HepG2 (cell line): ENCODE measurements at regions not wholly inside any gene's neighbourhood (a gene's known extent, or its start where the extent isn't known, plus 50 kb on each side); places are given as distances from the start of the nearest gene placed in this dataset.

Experiments
- ATAC-seq: fragments of 200-7000 bp; cut with Tn5 transposase; 3 replicates; pipeline ENCODE4 v1.9.1; 2020; ENCODE audit warnings: mild to moderate bottlenecking, moderate library complexity
- BruUV-seq: library from RNA; stranded (reverse); fragments of 400-500 nt; replicated peaks from 2 replicates; lab custom pipeline; 2021; lab: Mats Ljungman, UMichigan
- CTCF ChIA-PET: fragments of 300-600 bp; formaldehyde crosslinking; extraction: SDS; loops from one replicate; lab custom pipeline; 2021; ENCODE audit warnings: low total read pairs, inconsistent platforms, low intra/inter-chr PET ratio; lab: Yijun Ruan, JAX
- POLR2A ChIA-PET: fragments of 350-600 bp; sonication (Branson Sonifier 250); formaldehyde crosslinking; loops from one replicate; lab custom pipeline; 2020; ENCODE audit warnings: antibody characterized with exemption, inconsistent platforms; lab: Yijun Ruan, JAX
- DNase-seq: peaks from one replicate; pipeline ENCODE4 v3.0.0-alpha.2; 2015; ENCODE audit warnings: low spot score
- FAIRE-seq: peaks from 3 replicates; lab custom pipeline; 2011; peaks lifted over from hg19 to GRCh38; lab: Jason Lieb, UNC
- H2AFZ ChIP-seq: one replicate; pipeline ENCODE4 v1.6.1; 2011; ENCODE audit warnings: low read length, inconsistent platforms
- H3K27ac ChIP-seq: fragments of 300-600 bp; 3 replicates; pipeline ENCODE4 v1.8.0; 2011; ENCODE audit warnings: mixed run types, mild to moderate bottlenecking, mixed read lengths, low read length, inconsistent platforms; ENCODE audit not compliant: insufficient read depth; ENCODE audit errors: extremely low read length
- H3K27me3 ChIP-seq, 2 experiments: fragments of 200-600 bp in 1 of 2; 2 replicates in 1 of 2; 3 replicates in 1 of 2; pipeline versions ENCODE4 v1.6.0 to v1.8.0; 2011; ENCODE audit warnings: low read length in 2 of 2, mild to moderate bottlenecking in 2 of 2, moderate library complexity in 2 of 2, inconsistent platforms in 1 of 2; ENCODE audit not compliant: insufficient read depth in 2 of 2, control insufficient read depth in 1 of 2
- H3K36me3 ChIP-seq, 2 experiments: fragments of 200-600 bp in 1 of 2; replicated peaks in 1 of 2; 2 replicates in 1 of 2; 3 replicates in 1 of 2; pipeline versions ENCODE4 v1.5.1 to v1.8.0; 2011; ENCODE audit warnings: low read length in 2 of 2, inconsistent platforms in 1 of 2; ENCODE audit not compliant: insufficient read depth in 2 of 2, control insufficient read depth in 1 of 2
- H3K4me1 ChIP-seq: 2 replicates; pipeline ENCODE4 v1.5.1; 2012; ENCODE audit warnings: low read length, inconsistent platforms; ENCODE audit not compliant: insufficient read depth
- H3K4me2 ChIP-seq: 2 replicates; pipeline ENCODE4 v1.6.0; 2011; ENCODE audit warnings: low read depth, low read length, inconsistent platforms
- H3K4me3 ChIP-seq, 3 experiments: fragments of 200-600 bp in 1 of 3; sonication (generic), shearing (Covaris generic) in 1 of 3; replicated peaks in 1 of 3; 2 replicates each; pipeline ENCODE4 v1.5.1; 2011 to 2016; ENCODE audit warnings: low read length in 3 of 3, inconsistent platforms in 2 of 3, low read depth in 2 of 3, mild to moderate bottlenecking in 2 of 3, control low read depth in 1 of 3, mixed read lengths in 1 of 3; ENCODE audit not compliant: insufficient read depth in 1 of 3
- H3K79me2 ChIP-seq: one replicate; pipeline ENCODE4 v1.6.1; 2011; ENCODE audit warnings: low read length, inconsistent platforms; ENCODE audit not compliant: insufficient read depth
- H3K9ac ChIP-seq: 2 replicates; pipeline ENCODE4 v1.6.0; 2011; ENCODE audit warnings: mild to moderate bottlenecking, low read depth, low read length, inconsistent platforms; ENCODE audit not compliant: insufficient read depth
- H3K9me3 ChIP-seq: 2 replicates; pipeline ENCODE4 v1.5.1; 2012; ENCODE audit warnings: mild to moderate bottlenecking, low read length
- H4K20me1 ChIP-seq: 2 replicates; pipeline ENCODE4 v1.6.0; 2011; ENCODE audit warnings: inconsistent platforms, mild to moderate bottlenecking, low read length, moderate library complexity; ENCODE audit not compliant: insufficient read depth
- CERS6 ChIP-seq: sonication (generic); formaldehyde crosslinking; IDR thresholded peaks from 2 replicates; pipeline ENCODE4 v1.5.0; 2020; ENCODE audit warnings: missing genetic modification reagents
- FIP1L1 ChIP-seq: fragments of 200-400 bp; formaldehyde crosslinking; IDR thresholded peaks from 2 replicates; pipeline ENCODE4 v1.6.1; 2018; ENCODE audit warnings: low read depth, mild to moderate bottlenecking, low read length, moderate library complexity, borderline replicate concordance; ENCODE audit not compliant: insufficient read depth
- HNRNPUL1 ChIP-seq: fragments of 200-400 bp; formaldehyde crosslinking; IDR thresholded peaks from 2 replicates; pipeline ENCODE4 v1.6.1; 2017; ENCODE audit warnings: low read depth, mild to moderate bottlenecking, low read length, moderate library complexity
- KLF13 ChIP-seq: sonication (generic); formaldehyde crosslinking; IDR thresholded peaks from 2 replicates; pipeline ENCODE4 v1.4.0; 2020; ENCODE audit warnings: mild to moderate bottlenecking, missing genetic modification reagents
- MIXL1 ChIP-seq: IDR thresholded peaks from 2 replicates; pipeline ENCODE4 v1.6.1; 2016
- NFKBIZ ChIP-seq: IDR thresholded peaks from 2 replicates; pipeline ENCODE4 v1.6.1; 2018; ENCODE audit warnings: missing genetic modification reagents, missing compliant biosample characterization
- NFRKB ChIP-seq: fragments of 450-650 bp; IDR thresholded peaks from 2 replicates; pipeline ENCODE4 v1.6.1; 2017
- TFDP2 ChIP-seq: sonication (generic); formaldehyde crosslinking; IDR thresholded peaks from 2 replicates; pipeline ENCODE4 v1.4.0; 2020; ENCODE audit warnings: missing genetic modification reagents
- TRAFD1 ChIP-seq: sonication (generic); formaldehyde crosslinking; IDR thresholded peaks from 2 replicates; pipeline ENCODE4 v1.5.1; 2020; ENCODE audit warnings: missing genetic modification reagents, mild to moderate bottlenecking, borderline replicate concordance
- ZBTB20 ChIP-seq: sonication (generic); formaldehyde crosslinking; IDR thresholded peaks from 2 replicates; pipeline ENCODE4 v1.8.1; 2023; ENCODE audit warnings: missing genetic modification reagents, low read depth, mild to moderate bottlenecking, borderline replicate concordance
- ZNF543 ChIP-seq: sonication (generic); formaldehyde crosslinking; IDR thresholded peaks from 2 replicates; pipeline ENCODE4 v1.4.0; 2020; ENCODE audit warnings: mild to moderate bottlenecking, missing genetic modification reagents
- ZNF609 ChIP-seq: sonication (generic); formaldehyde crosslinking; IDR thresholded peaks from 2 replicates; pipeline ENCODE4 v1.4.0; 2020; ENCODE audit warnings: mild to moderate bottlenecking, missing genetic modification reagents, borderline replicate concordance
- WGBS: methylation state at CpG from one replicate; pipeline ENCODE4 v1.1.6; 2017; ENCODE audit warnings: low lambda C conversion rate; 5-methylcytosine and 5-hydroxymethylcytosine counted together
- in situ Hi-C: cut with HindIII; loops from 2 replicates; pipeline ENCODE4 v1.10.0; 2017; ENCODE audit warnings: low pct_unique_long_range_greater_than_20kb; ENCODE audit not compliant: extremely low pct_ligation_motif_present
- intact Hi-C: fragments of 100-400 bp; cut with micrococcal nuclease; formaldehyde crosslinking; loops from one replicate; pipeline ENCODE4 v1.10.0; 2022; ENCODE audit not compliant: unreplicated experiment

- TF ChIP-seq ZNF609 (CRISPR knock-in tag) (no peak), TRAFD1 (CRISPR knock-in tag) (no peak), NFRKB (no peak), ZNF543 (CRISPR knock-in tag) (no peak), ZBTB20 (no peak)
Observed at GRCh38 chr5:89401659-89402058, 518.7 kb upstream of the MEF2C start (continued).

- BruUV-seq, result no TSS peak
- POLR2A ChIA-PET, result no interaction called here
- DNase-seq, result no peak
- 0% methylated on average over 1 of the region's 3 CpGs for WGBS
- Histone ChIP-seq H3K27me3 (no peaks in the 10 kb centered on the region), H3K4me1 (no peaks in the 10 kb centered on the region), H3K27ac (no peak overlapping the region), H3K9me3 (no peaks in the 10 kb centered on the region), H3K36me3 (no peaks in the 10 kb centered on the region), H3K4me3 (no peak overlapping the region), H3K9ac (no peak overlapping the region), H3K4me2 (no peak overlapping the region), H3K79me2 (no peaks in the 10 kb centered on the region), H2AFZ (no peak overlapping the region), H4K20me1 (no peaks in the 10 kb centered on the region)
- ATAC-seq, result no peak
- no peak for FAIRE-seq
- CTCF ChIA-PET, result no interaction called here
- intact Hi-C loops (no loop called here), in situ Hi-C loops (no loop called here)
- TF ChIP-seq MIXL1 (CRISPR knock-in tag), result no peak
- no peak for TF ChIP-seq NFKBIZ (CRISPR knock-in tag)
- TF ChIP-seq KLF13, result no peak
- TF ChIP-seq FIP1L1, result no peak
- TF ChIP-seq CERS6 (CRISPR knock-in tag), result no peak
- no peak for TF ChIP-seq TFDP2 (CRISPR knock-in tag)
- no peak for TF ChIP-seq ZBTB20
- TF ChIP-seq HNRNPUL1, result no peak
Observed at GRCh38 chr5:89401012-89401411, 518.0 kb upstream of the MEF2C start.
